ENCODE measurements at regions not wholly inside any gene's neighbourhood (a gene's known extent, or its start where the extent isn't known, plus 50 kb on each side); places are given as distances from the start of the nearest gene placed in this dataset.

DNA sequence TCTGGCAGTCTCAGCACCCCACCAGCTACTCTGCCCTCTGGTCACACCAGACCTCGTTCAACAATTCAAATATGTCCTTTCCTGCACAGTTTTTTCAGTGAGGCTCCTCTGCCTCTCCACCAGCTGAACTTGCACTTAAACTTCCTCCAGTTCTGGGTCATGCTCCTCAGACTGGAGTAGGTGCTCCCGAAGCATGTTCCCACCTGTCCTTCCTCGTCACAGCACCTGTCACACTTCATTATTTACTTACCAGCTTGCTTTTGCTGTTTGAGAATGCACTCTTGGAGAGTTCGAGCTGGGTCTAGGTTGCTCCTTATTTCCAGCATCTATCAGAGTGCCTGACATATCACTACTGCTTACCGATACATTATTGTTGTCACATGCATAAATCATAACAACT, 144.8 kb upstream of the TTC29 start:
- TF ChIP-seq, protein P1, sequence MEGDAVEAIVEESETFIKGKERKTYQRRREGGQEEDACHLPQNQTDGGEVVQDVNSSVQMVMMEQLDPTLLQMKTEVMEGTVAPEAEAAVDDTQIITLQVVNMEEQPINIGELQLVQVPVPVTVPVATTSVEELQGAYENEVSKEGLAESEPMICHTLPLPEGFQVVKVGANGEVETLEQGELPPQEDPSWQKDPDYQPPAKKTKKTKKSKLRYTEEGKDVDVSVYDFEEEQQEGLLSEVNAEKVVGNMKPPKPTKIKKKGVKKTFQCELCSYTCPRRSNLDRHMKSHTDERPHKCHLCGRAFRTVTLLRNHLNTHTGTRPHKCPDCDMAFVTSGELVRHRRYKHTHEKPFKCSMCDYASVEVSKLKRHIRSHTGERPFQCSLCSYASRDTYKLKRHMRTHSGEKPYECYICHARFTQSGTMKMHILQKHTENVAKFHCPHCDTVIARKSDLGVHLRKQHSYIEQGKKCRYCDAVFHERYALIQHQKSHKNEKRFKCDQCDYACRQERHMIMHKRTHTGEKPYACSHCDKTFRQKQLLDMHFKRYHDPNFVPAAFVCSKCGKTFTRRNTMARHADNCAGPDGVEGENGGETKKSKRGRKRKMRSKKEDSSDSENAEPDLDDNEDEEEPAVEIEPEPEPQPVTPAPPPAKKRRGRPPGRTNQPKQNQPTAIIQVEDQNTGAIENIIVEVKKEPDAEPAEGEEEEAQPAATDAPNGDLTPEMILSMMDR (IDR thresholded peaks at IDR 0.05; ENCODE audit: low read depth, low read length): no peak
- no peak for TF ChIP-seq EZH2phosphoT487 (IDR thresholded peaks at IDR 0.05; ENCODE audit: low read depth)
